SIG-M5 treated with dmso at 0.1 percent for 504 hours (cell line): ENCODE measurements at regions not wholly inside any gene's neighbourhood (a gene's known extent, or its start where the extent isn't known, plus 50 kb on each side); places are given as distances from the start of the nearest gene placed in this dataset.

ENCODE experiments used
- DNase-seq: peaks from one replicate; lab custom pipeline; 2025; ENCODE audit not compliant: unreplicated experiment; lab: John Stamatoyannopoulos, UW

DNA sequence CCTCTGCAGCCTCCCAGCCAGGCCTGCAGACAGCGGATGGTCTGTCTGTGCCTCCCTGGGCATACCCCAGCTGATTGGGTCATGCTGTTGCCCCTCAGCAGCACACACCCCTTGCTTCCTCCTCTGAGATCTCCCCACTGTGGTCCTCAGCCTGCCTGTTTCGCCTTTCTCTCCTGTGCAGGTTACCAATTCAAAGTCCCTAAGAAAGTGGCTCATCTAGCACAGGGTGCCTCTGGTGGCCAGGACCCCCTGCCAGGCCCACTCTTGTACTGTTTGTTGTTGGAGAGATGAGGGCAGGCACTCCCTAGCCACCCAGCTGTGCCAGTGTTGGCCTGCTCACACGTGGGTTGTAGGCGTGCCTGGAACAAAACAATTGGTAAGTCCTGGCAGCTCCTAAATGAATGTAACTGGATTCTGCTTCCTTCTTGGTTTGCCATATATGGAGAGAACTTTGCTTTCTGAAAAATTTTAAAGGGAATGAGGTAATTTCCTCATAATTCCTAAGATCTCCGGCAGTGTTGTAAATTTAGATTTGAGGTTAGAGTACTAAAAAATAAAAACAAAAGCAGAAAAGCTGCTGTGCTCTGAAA, 213.2 kb upstream of the IL12A start:
- DNase-seq = no peak

DNA sequence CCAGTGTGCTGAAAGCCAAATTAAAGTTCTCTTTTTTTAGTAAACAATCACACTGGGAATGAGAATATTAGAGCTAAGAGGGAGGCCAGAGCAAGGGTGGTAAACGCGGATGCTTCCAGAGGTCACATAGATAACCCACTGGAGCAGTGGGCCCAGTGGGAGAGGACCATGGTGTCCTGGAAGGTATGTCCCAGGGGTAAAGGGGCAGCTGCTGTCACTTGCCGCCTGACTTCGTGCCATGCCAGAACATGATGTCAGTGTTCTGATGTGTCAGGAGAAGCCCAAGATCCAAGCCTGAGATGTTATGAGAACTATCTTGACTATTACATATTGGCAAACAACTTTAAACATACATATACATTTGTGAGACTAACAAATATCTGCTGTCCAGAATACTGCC, 211.9 kb upstream of the IL12A start:
- no peak for DNase-seq

DNA sequence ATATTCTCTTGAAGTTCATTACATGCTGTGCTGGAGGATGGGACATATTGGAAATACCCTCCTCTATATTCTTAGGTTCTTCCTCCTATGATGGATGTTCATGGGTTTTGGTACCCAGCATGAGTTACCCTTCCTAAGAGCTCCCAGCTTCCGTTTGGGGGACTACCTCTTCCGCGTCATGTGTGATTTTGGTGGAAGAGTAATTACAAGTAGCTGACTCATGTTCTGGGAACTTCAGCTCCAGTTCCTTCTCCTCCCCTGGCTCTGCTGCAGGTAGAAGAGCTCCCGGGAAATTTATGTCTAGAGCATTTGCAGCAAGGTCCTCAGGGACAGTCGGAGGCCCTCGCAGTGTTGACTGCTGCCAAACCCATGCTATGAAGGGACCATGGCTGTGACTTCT, 208.8 kb upstream of the IL12A start:
- DNase-seq = no peak

DNA sequence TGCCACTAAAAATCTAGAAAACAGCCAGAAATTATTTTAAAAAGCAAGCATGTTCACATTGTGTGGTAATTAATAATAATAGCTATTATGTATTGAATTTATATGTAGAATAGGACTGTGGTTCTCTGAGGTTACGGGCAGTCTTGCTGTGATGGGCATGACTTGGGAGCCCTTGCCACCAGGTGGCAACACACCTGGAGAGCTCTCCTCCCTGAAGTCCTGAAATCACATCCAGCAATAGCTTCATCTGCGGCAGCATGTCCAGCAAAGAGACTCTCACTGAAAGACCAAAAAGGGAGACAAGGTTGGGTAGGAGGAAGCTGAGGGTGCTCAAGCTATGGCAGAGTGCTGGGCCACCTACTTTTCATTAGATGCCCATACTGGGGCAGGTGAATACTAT, 206.8 kb upstream of the IL12A start:
- no peak for DNase-seq

DNA sequence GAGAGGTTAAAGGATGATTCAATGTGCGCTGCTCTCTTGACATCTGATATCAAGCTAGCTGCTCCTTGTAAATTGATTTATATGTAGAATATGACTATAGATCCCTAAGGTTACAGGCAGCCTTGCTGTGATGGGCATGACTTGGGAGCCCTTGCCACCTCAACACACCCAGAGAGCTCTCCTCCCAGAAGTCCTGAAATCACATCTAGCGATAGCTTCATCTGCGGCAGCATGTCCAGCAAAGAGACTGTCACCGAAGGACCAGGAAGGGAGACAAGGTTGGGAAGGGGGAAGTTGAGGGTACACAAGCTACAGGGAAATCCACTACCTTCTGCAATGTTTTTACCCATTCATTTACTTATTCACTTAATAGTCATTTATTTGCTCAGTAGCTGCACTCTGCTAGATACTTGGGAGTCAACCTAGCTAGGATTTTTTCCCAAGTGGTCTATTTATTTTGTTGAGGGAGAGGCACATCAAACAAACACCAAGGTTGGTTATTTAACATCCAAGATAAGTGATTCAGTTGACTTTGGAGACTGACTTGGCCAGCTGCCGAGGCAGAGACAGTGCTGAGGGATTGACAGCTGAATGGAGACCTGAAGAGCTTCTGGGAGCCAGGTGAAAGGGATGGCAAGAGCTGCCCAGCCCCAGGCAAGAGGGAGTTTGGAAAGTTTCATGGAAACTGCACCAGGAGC, 205.8 kb upstream of the IL12A start:
- DNase-seq = no peak

DNA sequence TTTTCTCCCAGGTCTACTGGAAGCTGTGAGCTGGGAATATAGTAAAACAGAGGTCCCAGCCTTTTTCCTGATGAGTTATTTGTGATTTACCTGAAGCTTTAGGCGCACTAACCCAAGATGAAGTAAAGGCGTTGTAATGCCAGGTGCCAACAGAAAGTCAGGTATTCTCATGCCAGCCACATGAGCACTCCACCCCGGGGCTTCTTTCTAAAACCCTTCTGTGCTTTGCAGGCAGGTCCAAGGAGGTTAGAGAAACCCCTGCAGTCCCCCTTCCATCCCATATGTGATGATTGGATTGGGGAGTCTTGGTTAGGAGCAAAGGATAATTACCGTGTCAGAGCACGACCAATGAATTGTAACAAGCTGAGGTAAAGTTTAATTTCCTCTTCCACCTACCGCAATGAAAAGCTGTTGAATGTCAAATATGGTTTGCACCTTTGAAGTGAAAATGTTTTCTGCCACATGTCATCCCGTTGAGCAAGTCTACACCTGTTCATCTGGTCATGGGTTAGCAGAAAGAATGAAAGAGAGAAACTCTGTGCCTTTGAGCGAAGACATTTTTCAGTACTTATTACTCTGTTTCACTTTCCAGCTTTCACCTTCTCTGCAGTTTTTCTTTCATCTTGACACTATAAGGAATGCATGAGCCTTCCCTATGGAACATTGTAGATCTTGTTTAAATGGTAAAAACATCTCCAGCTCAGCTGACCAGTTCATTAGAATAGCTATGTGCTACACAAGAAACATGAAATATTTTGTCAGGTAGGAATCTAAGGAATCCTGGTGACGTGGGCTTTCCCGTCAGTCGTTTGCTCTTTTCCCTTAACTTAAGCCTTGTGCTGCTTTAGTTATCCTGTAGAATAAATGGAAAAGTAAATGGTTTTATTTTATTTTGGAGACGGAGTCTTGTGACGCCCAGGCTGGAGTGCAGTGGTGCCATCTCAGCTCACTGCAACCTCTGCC, 204.6 kb upstream of the IL12A start:
- no peak for DNase-seq

DNA sequence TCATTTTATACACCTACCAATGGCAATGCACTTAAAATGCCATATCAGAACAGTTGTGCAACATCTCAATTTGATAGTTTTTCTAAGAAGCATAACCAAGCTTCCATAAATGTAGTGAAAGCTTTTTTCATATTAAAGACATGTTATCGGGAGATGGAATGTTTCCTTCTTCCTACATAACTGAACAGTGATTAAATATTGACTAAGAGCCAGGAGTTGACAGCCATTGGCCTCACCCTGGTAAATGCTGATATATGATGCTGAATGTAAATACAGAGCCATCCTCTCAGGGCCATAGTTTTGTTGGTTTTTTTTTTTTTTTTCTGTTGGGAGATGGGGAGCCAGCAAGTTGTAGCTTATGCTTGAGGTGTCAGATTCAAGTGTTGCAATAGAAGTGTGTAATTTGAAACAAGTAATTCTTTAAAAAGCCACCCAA, 203.3 kb upstream of the IL12A start:
- peak; percentile 25 for DNase-seq

DNA sequence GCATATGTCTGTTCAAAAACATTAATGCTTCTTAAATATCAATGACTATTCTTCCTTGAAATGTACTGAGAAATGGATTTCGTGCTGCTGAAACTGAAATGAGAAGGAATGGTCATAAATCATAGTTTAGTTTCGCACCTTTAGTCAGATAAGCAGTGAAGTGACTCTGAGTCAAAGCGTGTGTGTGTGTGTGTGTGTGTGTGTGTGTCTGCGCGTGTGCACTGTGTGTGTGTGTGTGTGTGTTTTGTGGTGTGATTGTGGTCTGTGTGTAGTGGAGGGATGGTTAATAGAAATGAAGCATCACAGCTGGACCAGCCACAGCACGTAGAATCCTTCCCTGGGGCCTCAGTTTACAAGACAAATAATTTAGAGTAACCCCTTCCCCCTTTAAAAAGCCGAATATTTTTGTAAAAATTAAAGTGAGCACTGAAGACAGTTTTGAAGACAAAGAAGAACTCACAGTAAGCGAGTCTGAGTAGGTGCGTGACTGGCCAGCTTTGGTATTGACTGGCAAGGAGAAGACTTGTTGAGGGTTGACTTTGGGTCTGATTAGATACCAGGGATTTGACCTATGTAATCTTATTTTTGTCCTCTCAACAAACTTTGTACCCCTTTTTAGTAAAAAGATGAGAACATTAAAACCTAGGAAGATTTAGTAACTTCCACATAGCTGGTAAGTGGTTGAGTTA, 202.0 kb upstream of the IL12A start:
- no peak for DNase-seq

DNA sequence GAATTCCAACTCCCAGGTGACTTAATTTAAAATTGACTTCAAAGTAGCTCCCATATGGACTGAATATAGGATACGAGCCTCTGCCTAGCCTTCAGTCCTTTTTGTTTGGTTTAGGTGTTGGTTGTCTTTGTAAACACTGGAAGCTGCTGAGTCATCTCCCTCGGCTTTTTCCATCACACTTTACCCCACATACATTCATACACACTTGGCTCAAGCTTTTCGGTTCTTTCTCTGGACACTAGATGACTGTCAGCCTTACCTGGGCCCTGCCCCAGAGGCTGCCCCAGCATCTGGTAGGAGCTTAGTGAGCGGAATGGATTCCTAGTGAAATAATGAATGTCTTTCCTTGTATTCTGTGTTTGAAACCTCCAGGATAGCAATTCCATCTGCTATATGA, 201.5 kb upstream of the IL12A start:
- no peak for DNase-seq

DNA sequence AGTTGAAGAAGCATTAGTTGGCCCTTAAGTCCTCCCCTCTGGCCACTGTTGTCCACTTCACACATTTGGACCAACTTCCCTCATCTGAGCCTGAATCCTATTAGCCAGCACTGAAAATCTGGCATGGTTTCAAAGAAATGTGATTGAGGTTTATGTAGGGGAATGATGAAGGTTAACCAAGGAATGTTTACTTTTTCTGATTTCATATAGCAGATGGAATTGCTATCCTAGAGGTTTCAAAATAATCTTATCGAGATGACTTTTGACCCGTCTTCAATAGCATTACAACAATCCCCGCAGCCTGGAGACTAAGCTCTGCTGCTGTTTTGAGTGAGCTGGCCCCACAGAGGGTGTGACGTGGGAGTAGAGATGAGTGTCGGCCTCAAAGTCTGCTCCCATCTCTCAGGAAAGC, 200.8 kb upstream of the IL12A start:
- no peak for DNase-seq

DNA sequence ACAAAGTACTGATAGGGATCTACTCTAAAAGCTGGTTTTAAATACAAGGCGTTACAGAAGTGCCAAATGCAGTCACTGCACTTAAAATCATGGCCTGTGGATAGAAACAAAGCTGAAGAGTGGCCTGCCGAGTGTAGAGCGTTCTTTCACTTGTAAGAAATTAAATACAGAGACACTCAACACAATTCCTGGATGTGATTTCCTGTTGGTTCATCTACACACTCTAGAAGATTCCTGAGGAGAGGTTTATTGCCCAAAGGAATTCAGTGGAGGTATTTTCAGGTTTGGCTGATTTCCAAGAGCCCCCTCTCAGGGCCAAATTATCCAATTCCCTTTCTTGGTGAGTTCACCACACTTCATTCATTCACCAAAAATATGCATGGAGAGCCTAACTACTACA, 200.3 kb upstream of the IL12A start:
- DNase-seq = no peak

DNA sequence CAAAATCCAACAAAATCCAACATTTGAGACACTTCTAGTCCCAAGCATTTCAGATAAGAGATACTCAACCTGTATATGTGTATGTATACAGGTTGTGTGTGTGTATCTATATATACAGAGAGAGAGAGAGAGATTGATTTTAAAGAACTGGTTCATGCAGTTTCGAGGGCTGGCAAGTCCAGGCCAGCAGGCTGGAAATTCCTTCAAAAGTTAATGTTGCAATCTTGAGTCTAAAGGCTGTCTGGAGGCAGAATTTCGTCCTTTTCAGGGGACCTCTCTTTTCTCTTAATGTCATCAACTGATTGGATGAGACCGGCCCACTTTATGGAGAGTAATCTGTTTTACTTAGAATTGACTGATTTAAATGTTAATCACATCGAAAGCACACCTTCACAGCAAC, 199.6 kb upstream of the IL12A start:
- no peak for DNase-seq

DNA sequence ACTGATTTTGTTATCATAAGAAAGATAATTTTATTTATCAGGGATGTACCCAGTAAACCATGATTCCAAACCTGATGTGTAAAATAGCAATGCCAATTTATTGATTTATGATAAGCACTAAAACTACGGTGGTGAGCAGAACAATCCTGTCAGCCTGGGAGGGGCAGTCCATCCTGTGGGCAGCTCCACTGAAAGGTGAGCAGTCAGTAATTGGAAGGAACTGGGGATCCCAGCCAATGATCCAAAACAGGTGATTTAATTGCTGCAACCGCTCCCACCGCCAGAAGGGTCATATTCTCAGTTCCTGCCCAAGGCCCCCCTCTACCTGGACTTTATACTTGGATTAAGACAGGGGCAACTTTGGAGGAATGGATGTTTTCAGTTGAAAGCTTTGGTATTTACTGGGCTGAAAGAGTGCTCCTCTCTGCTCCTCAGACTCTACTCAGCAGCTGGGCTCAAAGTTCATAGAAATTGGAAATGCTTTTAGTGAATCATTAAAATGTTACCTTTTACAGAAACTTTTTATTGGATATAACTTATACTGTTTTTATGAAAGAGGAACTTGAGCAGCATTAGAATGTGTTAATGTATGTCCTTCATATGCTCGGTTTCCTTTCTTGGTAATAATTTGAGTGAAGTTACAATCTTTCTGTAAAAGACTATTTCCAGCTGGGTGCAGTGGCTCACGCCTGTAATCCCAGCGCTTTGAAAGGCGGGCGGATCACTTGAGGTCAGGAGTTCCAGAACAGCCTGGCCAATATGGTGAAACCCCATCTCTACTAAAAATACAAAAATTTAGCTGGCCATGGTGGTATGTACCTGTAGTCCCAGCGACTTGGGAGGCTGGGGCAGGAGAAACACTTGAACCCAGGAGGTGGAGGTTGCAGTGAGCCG, 198.6 kb upstream of the IL12A start:
- DNase-seq = no peak

DNA sequence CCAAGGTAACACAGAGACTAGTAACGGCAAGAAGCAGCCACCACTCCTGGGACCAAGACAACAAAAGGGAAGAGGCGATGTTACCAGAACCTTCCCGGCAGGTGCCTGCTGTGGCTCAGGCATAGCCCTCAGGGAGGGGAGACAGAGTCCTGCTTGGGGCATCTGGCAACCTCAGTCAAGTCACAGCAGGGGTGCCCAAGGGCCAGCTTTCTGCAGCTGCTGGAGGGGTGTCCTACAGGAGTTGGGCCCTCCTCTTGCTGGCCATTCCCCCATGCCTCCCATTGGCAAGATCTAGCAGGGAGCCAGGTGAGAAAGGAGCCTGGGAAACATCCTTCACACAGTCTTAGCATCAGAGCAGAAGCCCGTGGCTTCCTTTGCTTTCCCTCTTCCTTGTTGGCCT, 197.3 kb upstream of the IL12A start:
- no peak for DNase-seq

DNA sequence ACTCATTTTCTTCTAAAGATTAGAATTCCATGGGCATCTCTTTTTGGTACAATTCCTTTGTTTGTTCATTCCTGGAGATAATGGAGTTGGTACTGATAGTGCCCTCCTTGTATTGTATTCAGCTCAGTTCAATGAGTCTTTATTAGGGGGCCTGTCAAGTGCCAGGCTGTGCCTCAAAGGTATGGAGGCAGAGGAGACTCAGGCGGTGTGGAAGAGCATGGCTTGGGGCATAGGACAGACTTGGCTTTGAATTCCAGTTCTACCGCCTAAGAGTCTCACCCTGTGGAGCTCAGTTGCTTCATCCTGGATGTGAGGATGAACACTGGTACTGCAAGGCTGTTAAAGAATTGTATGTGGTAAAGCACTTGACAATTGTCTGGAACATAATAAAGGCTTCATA, 196.6 kb upstream of the IL12A start:
- no peak for DNase-seq

DNA sequence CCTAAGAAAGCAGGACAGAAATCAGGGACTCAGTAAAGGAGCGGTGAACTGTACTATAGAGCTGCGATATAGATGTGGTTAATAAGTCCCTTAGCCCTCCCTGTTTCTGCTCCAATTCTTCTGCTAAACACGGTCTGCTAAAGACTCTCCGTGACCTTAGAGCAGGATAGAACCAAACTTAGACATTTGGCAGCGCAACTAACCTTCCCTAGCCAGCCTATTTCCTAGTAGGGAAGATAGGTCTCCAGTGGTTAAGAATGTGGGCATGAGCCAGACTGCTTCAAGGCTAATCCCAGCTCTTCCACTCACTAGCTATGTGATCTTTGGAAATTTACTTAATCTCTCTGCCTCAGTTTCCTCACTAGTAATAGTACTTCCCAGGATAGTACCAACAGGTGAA, 193.6 kb upstream of the IL12A start:
- DNase-seq = no peak

DNA sequence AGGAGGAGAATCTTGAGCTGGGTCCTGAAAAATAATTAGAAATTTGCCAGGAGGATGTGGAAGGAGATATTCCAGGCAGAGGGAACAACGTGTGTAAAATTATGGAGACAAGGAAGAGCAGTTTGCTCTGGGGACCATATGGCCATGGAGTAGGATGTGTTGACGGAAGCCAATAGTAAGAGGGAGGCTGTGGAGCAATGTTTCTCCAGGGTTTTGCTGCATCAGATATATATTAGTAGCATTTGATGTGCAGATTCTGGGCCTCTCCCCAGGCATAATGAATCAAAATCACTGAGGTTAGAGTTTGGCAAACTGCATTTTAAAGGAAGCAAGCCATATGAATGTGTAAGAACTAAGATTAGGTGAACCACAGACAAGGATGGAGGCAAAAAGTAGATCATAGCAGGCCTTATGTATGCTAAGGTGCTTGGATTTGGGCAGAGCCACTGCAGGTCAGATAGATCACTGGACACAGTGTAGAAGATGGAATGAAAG, 192.9 kb upstream of the IL12A start:
- DNase-seq = no peak

DNA sequence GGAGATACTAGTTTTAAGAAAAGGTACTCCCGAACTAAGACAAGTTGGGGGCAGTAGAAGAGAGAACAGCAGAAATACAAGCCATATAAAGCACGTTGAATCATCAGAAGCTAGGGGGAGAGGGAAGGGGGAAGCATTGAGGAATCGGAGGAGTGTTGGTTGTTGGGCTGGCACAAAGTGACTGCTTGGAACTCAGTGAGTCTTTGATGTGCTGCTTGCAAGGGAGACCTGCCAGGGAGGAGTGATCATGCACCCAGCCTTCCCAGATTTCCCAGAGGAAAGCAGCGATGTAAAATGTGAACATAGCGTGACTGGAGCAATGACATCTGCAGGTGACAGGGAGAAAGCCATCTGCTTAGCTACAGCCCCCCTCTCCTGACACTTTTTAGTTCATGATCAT, 192.4 kb upstream of the IL12A start:
- no peak for DNase-seq

DNA sequence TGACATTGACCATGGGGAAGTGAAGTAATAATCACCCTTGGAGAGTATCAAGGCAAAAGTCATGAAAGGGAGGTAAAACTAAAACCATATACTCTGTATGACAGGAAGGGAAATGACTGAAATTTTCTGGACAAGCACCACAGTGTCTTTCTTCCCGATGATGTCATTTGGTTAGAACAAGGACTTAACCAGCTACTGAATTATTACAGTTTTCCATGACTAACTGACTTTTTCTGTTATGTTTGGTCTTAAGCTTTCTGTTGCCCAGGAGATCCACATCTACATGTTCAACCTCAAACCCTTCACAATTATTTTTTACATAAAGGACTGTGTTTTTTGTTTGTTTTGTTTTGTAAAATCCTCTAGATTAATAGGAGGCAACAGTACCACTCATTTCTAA, 191.9 kb upstream of the IL12A start:
- DNase-seq = no peak

DNA sequence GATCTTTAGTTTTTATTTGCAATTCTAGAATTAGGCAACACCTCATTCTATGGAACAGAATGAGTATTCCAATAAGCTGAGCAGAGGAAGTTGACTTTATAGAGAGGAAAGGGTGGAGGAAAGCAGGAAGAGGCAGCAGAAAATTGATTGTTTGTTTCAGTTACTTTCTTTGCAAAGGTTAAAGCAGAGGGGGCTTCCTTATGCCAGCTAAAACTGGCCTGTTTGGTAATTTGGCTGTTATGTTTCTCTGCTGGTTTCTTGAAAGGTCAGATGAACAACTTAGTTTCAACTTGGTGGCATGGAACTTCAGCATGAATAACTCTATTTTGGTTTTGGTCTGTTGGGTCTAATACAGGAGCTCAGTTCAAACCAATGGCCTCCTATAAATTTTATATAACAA, 190.9 kb upstream of the IL12A start:
- no peak for DNase-seq
